HG03103 (cell line): ENCODE measurements at regions not wholly inside any gene's neighbourhood (a gene's known extent, or its start where the extent isn't known, plus 50 kb on each side); places are given as distances from the start of the nearest gene placed in this dataset.
"Not testable (repeated sequence)": the region's sequence is repeated elsewhere in the genome, so short reads cannot be mapped to it uniquely, and the experiment has no call there.

Experiments used
- ATAC-seq: cut with Tn5 transposase; IDR thresholded peaks from one replicate; pipeline ENCODE4 v1.9.1; 2021; ENCODE audit warnings: low read depth; ENCODE audit not compliant: unreplicated experiment

GRCh38 chr18:76052227-76052595, 442.8 kb downstream of the ZNF516 start:
- ATAC-seq = no peak

DNA sequence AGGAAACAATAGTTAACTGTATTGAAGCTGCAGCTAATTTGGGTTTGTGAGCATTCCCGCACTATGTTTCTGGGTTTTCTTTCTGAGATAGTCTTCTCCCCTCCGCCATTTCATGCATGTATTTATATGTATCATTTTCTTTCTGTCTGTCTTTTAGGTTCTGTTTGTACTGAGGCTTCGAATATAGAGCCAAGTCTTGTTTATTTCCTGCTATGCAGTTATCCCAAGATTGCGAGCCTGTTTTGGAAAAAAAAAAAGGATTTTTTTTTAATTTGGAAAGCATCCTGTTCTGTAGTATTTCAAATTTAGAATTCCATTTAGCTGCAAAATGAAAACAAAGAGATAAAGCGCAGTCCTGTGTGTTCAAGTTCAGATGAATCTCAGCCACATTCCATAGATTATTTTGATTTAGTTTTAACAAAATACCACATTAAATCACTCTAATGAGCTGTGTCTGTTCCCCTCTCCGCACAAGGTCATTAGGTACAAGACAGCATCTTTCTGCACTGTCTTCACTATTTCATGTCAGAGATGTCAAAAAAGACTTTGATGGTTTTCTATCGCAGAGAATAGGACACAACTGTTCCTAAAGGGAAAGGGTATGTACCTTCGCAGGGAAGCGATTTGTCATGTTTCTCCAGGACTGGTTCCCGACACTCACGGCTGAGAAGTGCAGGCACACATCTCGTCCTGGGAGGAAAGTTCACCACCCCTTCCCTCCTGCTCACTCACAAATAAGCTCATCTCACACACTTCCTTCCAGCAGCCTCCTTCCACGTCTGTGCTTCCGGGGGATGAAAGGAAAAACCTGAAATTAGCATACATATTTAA, 443.4 kb downstream of the ZNF516 start:
- ATAC-seq = no peak

- ATAC-seq = no peak
These were observed 448.8 kb downstream of the ZNF516 start for GRCh38 chr18:76046221-76046620.

- ATAC-seq = no peak
These were observed 452.5 kb downstream of the ZNF516 start for GRCh38 chr18:76042511-76042910.

DNA sequence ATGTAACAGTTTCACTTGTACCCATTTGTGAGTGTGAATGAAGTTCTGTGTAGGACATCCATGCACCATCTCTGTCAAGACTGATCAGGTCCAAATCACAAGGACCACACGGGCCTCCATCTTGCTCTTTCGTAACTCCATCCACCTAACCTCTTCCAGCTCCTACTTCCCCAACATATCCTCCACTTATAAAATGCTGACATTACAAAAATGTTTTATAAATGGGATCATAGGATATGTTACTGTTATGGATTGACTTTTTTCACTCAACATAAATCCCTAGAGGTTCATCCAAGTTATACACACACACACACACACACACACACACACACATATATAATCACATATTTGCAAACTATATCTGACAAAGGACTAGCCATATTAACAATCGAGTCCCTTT, 476.8 kb downstream of the ZNF516 start:
- ATAC-seq = no peak

DNA sequence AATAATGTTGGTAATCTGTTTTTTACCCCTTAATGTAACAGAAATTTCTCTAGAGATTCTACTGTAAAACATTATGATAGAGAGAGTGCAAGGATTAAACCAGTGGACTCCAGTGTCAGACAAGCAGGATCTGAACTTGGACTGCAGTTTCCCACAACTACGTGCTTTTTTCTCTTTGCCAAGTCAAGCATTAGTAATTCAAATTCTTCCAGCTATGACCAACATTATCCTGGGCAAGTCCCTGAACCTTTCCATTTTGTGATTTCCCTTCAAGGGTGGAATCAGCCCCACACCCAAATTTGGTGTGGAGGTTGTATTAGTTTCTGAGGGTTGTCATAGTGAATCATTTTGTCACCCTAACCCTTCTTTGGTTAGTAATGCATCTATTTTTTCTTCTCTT, 482.0 kb downstream of the ZNF516 start:
- no peak for ATAC-seq

- no peak for ATAC-seq
These were observed 489.3 kb downstream of the ZNF516 start for GRCh38 chr18:76005632-76006208.

- ATAC-seq = not testable (repeated sequence)
These were observed 507.1 kb downstream of the ZNF516 start for GRCh38 chr18:75987913-75988312.

DNA sequence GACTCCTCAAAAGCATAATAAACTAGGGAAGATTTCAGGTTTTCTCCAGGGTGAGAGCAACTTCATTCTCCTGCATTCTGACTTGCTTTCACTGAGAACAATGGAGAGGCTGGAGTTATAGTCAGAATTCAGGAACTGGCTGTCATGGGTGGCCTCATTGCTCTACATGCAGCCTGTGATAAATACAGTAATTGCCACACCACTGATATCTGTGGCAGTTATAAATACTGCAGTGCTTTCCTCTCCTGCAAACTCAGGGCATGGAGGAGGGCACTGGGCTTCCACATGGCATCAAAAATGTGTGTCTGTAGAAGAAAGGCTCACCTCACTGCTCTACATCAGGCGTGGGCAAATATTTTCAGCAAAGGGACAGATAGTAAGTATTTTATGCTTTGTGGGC, 510.2 kb downstream of the ZNF516 start:
- no peak for ATAC-seq

GRCh38 chr18:75981102-75981501, 513.9 kb downstream of the ZNF516 start:
- ATAC-seq = no peak

GRCh38 chr18:75977081-75977480, 518.0 kb downstream of the ZNF516 start:
- ATAC-seq = no peak

- no peak for ATAC-seq
These were observed 524.8 kb downstream of the ZNF516 start for GRCh38 chr18:75970212-75970611.

DNA sequence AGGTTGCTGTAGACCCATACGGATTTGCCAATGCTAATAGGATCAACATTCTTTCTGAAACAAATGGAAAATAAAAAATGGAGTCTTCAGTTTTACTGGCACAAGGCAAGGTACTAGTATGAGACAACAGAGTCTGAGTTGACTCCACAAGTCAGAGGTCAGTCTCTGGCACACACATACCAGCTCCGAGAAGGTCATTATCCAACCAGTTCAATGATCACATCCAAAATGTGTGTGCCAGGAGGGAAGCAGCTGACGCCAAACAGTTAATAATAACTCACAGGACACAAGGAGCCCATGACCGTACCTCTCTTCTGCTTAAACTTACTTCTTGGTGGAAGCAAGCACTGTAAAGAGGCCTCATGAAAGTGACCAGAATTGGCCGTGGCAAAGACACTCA, 528.6 kb downstream of the ZNF516 start:
- no peak for ATAC-seq

DNA sequence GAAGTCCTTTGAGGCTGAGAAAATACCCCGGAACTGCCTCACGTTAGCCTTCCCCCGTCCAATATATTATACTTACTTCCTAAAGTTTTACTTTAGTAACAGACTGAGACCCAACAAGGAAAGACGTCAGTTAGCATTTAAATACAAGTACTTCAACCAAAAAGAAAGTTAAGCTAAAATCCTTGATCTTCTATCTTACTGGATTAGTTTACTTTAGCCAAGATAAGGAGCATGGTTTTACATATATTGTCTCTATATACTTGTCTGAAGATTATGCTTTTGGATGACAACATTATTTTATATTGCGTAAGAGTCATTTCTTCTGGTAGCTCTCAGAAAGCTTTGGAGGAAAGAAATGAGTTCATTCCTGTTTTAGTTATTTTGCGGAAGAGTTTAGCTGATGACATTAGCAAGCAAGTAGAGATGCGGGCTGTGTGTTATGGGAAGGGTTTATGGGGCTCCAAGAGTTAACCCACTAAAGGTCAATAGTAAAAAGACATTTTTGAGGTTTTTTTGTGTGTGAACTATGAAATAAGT, 532.9 kb downstream of the ZNF516 start:
- ATAC-seq = no peak

DNA sequence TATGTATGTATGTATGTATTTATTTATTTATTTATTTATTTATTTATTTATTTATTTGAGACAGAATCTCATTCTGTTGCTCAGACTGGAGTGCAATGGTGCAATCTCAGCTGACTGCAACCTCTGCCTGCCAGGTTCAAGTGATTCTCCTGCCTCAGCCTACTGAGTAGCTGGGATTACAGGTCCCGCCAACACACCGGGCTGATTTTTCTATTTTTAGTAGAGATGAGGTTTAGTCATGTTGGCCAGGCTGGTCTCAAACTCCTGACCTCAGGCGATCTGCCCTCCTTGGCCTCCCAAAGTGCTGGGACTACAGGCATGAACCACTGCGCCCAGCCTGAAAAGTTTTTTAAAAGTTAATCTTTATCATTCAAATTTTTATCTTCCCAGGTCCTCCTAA, 532.9 kb upstream of the SMIM21 start:
- ATAC-seq = not testable (repeated sequence)

DNA sequence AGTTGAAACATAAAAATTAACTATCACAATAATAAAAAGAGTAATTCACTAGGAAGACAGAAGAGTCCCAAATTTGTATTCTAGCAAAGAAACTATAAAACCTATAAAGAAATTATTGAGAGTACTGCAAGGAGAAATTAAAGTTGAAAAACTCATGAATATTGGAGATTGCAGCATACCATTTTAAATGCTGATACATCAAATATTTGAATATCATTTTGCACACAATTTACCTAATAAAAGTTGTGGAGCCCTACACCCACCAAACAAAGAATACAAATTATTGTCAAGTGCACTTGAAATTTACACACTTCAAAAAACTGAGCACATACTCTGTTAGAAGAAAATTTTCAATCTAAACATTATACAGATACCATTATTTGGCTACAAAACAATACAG, 531.6 kb upstream of the SMIM21 start:
- no peak for ATAC-seq

DNA sequence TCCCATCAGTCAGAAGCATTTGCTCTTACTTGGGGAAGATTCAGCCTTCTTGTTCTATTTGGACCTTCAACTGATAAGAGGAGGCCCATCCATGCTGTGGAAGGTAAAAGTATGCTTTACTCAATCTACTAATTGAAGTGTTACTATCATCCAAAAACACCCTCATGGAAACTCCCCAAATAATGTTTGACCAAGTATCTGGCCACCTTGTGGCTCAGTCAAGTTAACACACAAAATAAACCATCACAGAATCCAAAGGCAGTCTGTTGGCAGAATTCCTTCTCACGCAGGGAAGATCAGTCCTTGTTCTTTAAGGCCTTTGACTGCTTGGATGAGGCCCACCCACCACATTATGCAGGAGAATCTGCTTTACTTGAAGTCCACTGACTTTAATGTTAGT, 531.2 kb upstream of the SMIM21 start:
- ATAC-seq = no peak

- no peak for ATAC-seq
These were observed 517.9 kb upstream of the SMIM21 start for GRCh38 chr18:75945265-75945933.

DNA sequence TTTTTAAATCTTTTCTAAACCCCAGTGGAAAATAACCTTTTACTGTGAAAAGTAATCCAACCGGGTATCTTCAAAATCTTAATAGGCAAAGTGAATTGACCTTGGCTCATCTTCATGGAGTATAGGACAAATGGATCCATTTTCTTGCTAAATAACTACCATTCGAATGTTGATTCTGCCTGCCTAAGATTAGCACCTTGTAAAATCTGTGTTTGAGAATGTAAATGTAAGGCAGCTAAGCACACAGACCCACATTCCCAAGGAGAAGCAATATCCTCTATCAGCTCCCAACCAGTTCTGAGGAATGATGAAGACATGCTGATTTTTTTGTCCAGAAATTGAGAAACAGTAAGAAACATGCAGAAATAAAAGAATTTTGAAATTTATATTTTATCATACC, 509.8 kb upstream of the SMIM21 start:
- no peak for ATAC-seq

DNA sequence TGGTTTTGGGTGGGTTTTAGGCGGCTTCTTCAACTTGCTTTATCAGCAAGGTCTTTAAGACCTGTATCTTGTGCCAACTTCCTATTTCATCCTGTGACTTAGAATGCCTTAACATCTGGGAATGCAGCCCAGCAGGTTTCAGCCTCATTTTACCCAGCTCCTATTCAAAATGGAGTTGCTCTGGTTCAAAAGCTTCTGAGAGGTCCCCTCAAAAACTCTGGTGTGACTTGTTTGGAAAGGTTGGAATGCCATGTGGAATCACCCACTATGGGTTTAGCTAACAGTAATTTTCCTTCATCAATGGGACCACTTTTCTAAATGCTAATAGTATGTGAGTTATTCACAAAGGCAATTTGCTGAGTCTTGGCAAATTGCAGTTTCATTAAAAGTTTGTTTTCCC, 509.4 kb upstream of the SMIM21 start:
- no peak for ATAC-seq

DNA sequence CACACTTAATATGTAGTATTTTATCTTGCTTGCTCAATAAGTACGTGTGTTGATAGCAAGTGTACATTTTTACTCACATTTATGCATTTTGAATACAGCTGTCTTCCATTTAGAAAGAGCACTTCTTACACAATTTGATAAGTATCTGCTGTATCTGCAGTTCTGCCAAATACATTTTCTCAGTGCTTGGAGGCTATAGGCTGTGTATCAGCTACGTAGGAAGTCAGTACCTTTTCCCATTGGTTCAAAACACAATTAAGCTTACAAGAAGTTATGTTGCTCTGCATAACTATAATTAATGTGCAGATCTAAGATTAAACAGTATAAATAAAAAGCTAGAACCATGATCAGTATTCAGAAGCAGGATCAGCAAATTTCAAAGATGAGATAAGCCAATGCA, 503.6 kb upstream of the SMIM21 start:
- no peak for ATAC-seq

DNA sequence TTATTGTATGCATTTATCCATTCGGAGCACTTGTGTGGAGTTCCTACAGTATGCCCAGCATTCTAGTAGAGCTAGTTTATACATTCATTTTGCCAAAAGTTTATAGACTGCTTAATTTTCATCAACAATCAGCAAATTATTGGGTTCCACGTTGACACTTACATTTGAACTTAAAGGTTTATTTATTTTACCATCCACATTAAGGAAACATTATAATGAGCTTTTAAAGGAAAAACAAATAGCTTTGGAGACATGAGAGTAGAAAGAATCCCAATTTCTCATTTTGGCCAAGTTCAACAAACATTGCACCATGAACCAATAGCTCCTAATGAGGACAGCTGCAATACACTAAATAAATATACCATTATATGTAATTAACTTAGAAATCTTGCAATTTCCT, 501.2 kb upstream of the SMIM21 start:
- ATAC-seq = no peak
